ENCODE measurements at regions not wholly inside any gene's neighbourhood (a gene's known extent, or its start where the extent isn't known, plus 50 kb on each side); places are given as distances from the start of the nearest gene placed in this dataset.

DNA sequence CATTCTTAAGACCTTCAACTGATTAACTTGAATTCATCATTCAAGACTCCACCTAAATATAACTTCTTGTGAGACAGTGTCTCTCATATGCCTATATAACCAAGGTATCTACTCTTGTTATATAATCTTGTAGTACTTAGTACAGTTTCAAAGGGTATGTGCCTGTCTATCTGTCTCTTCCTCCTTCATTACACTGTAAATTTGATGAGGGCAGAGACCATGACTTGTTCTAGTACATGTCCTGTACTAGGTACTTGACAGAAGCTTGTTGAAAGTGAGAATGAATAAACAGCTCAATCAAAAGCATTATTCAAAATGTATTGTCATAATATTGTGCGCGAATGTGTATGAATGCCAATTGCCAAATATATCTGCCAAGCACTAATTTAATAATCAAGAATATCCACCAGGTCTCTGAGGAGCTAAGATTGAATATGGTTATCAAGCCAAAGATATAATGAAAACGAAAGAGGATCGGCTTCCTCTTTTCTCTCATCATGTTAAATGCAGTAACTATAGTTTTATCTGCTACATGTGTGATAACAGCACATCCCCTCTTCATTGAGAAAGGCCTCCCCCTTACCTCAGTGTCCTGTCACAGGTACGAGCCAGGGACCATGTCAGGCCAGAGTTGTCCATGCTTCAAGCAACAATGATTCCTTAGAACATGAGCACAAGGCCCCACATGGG, 117.3 kb downstream of the UCHL5 start:
- TF ChIP-seq GLIS3 (CRISPR knock-in tag; IDR thresholded peaks at IDR 0.05) (no peak), ZFP30 (CRISPR knock-in tag; IDR thresholded peaks at IDR 0.05) (no peak), ZNF8 (CRISPR knock-in tag; IDR thresholded peaks at IDR 0.05) (no peak), ARNTL (CRISPR knock-in tag; IDR thresholded peaks at IDR 0.05; ENCODE audit: borderline replicate concordance, low read depth) (no peak), OSR1 (CRISPR knock-in tag; IDR thresholded peaks at IDR 0.05) (no peak), PPARA (CRISPR knock-in tag; IDR thresholded peaks at IDR 0.05; ENCODE audit: borderline replicate concordance) (no peak), RARB (CRISPR knock-in tag; IDR thresholded peaks at IDR 0.05) (no peak), ISL1 (CRISPR knock-in tag; IDR thresholded peaks at IDR 0.05) (no peak), ESRRG (CRISPR knock-in tag; IDR thresholded peaks at IDR 0.05) (no peak), TOX (CRISPR knock-in tag; IDR thresholded peaks at IDR 0.05; ENCODE audit: borderline replicate concordance) (no peak)
- TF ChIP-seq, protein P1, sequence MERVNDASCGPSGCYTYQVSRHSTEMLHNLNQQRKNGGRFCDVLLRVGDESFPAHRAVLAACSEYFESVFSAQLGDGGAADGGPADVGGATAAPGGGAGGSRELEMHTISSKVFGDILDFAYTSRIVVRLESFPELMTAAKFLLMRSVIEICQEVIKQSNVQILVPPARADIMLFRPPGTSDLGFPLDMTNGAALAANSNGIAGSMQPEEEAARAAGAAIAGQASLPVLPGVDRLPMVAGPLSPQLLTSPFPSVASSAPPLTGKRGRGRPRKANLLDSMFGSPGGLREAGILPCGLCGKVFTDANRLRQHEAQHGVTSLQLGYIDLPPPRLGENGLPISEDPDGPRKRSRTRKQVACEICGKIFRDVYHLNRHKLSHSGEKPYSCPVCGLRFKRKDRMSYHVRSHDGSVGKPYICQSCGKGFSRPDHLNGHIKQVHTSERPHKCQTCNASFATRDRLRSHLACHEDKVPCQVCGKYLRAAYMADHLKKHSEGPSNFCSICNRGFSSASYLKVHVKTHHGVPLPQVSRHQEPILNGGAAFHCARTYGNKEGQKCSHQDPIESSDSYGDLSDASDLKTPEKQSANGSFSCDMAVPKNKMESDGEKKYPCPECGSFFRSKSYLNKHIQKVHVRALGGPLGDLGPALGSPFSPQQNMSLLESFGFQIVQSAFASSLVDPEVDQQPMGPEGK (CRISPR knock-in tag; IDR thresholded peaks at IDR 0.05; ENCODE audit: borderline replicate concordance): no peak
- TF ChIP-seq, protein P2, sequence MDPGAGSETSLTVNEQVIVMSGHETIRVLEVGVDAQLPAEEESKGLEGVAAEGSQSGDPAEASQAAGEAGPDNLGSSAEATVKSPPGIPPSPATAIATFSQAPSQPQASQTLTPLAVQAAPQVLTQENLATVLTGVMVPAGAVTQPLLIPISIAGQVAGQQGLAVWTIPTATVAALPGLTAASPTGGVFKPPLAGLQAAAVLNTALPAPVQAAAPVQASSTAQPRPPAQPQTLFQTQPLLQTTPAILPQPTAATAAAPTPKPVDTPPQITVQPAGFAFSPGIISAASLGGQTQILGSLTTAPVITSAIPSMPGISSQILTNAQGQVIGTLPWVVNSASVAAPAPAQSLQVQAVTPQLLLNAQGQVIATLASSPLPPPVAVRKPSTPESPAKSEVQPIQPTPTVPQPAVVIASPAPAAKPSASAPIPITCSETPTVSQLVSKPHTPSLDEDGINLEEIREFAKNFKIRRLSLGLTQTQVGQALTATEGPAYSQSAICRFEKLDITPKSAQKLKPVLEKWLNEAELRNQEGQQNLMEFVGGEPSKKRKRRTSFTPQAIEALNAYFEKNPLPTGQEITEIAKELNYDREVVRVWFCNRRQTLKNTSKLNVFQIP (CRISPR knock-in tag; IDR thresholded peaks at IDR 0.05; ENCODE audit: borderline replicate concordance, low read depth): no peak
